Omental fat pad (tissue), 3 donors: ENCODE measurements at regions not wholly inside any gene's neighbourhood (a gene's known extent, or its start where the extent isn't known, plus 50 kb on each side); places are given as distances from the start of the nearest gene placed in this dataset.

Experiments
- ATAC-seq: fragments of 150-250 bp; one replicate; pipeline ENCODE4 v1.9.1; 2016; ENCODE audit warnings: mild to moderate bottlenecking, moderate library complexity; ENCODE audit not compliant: low FRiP score
- DNase-seq: peaks from one replicate; pipeline ENCODE4 v3.0.0-alpha.2; 2019; ENCODE audit warnings: low spot score
- CTCF ChIP-seq, 3 donors: fragments of 450-650 bp; IDR thresholded peaks; one replicate each; pipeline ENCODE4 v1.5.1; 2016 to 2017; ENCODE audit warnings: antibody characterized with exemption in 3 of 3, mild to moderate bottlenecking in 3 of 3, moderate library complexity in 2 of 3

- ATAC-seq (no peak), DNase-seq (no peak)
- TF ChIP-seq CTCF (IDR thresholded peaks at IDR 0.05): no peak
These were observed 157.2 kb upstream of the OBI1 start for GRCh38 chr13:78816154-78816553.

- no peak for ATAC-seq
- no peak for DNase-seq
- TF ChIP-seq CTCF (IDR thresholded peaks at IDR 0.05): no peak
These were observed 147.5 kb upstream of the OBI1 start for GRCh38 chr13:78806457-78806856.

- DNase-seq: no peak
These were observed 144.0 kb upstream of the OBI1 start for GRCh38 chr13:78802912-78803311.

GRCh38 chr13:78787190-78787589, 128.2 kb upstream of the OBI1 start:
- ATAC-seq: no peak
- TF ChIP-seq CTCF (IDR thresholded peaks at IDR 0.05): no peak
- no peak for DNase-seq

More at GRCh38 chr13:78802912-78803311, 144.0 kb upstream of the OBI1 start:
- TF ChIP-seq CTCF (IDR thresholded peaks at IDR 0.05): no peak
- ATAC-seq: no peak

- TF ChIP-seq CTCF (IDR thresholded peaks at IDR 0.05): no peak
- ATAC-seq (no peak), DNase-seq (no peak)
These were observed 127.5 kb upstream of the OBI1 start for GRCh38 chr13:78786459-78786858.

GRCh38 chr13:78785764-78786163, 126.8 kb upstream of the OBI1 start:
- DNase-seq (no peak), ATAC-seq (no peak)
- TF ChIP-seq CTCF (IDR thresholded peaks at IDR 0.05): no peak

- TF ChIP-seq CTCF (IDR thresholded peaks at IDR 0.05): no peak
- ATAC-seq: no peak
- DNase-seq: no peak
These were observed 125.2 kb upstream of the OBI1 start for GRCh38 chr13:78784014-78784750.
